HG03469 (cell line): ENCODE measurements at regions not wholly inside any gene's neighbourhood (a gene's known extent, or its start where the extent isn't known, plus 50 kb on each side); places are given as distances from the start of the nearest gene placed in this dataset.

Experiments
- ATAC-seq: cut with Tn5 transposase; IDR thresholded peaks from one replicate; pipeline ENCODE4 v1.9.1; 2021; ENCODE audit warnings: mild to moderate bottlenecking, moderate library complexity, moderate number of reproducible peaks; ENCODE audit not compliant: unreplicated experiment

DNA sequence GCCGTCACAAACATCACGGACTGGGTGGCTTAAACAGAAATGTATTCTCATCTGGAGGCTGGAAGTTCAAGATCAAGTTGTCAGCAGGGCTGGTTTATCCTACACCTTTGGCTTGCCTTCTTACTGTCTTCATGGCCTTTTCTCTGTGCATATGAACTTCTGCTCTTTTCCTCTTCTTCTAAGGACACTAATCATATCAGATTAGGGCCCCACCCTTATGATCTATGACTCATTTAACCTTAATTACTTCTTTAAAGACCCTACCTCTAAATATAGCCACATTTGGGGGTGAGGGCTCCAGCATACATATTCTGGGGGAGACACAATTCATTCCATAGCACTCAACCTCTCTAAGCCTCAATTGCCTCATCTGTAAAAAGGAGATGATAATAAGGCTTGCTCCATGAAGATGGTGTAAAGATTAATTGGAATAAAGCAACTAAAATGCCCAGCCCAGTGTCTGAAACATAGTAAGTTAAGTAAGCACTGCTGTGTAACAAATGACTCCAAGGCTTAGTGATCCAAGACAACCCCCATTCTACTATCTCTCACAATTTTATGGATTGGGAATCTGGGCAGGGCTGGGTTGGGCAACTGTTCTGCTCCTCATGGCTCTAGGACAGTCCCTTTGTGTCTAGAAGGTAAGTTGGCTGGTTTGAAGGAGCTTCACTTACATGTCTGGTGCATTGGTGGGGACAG, 119.8 kb downstream of the BANF2 start:
- ATAC-seq: no peak

DNA sequence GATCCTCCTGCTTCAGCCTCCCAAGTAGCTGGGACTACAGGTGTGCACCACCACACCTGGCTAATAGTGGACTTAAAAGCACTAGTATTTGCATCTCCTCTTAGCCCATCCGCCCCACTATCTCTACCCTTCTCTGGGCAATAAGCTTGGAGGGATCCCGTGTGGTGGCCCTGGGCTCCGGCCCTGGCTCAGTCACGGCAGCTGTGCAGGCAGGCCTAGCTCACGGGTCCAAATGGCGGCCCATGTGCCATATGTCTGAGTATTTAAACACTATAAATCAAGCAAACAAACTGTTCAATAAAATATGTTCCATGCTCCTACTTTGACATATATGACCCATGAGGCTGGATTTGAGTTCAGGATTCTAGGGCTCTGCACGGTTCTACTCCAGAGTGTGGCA, 118.4 kb downstream of the BANF2 start:
- ATAC-seq: no peak

DNA sequence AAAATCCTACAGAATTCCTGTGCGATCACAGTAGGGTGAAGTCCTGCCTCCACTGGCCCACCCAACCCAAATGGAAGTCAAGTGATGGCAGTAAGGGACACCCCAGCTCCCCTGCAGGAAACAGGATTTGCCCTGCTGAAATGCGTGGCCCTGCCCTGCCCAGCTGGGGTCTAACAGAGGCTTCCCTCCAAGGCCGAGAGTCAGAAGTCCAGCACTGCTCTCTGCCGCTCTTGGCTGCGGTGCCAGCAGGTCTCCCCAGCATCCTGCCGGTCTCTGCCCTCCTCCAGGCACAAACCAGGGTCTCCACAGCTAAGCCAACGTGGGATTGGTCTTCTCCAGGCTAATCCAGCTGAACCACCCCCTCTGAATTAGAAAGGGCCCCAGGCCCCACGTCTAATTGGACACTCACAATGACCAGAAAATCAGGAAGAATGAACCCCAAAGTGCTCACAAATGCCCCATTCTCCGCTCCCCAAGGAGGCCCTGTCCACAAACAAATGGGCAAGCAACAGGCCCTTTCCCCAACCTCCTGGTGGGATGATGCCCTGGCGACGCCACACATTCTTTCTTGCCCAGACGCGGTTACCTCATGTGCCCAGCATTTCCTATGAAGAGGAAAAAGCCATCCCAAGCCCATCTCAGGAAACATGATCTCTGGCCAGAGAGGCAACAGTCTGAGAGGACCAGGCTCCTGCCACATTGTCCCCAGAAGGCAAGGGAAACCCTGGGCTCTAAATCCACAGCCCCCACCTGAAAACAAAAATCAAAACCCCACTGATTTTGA, 117.2 kb downstream of the BANF2 start:
- ATAC-seq: no peak

DNA sequence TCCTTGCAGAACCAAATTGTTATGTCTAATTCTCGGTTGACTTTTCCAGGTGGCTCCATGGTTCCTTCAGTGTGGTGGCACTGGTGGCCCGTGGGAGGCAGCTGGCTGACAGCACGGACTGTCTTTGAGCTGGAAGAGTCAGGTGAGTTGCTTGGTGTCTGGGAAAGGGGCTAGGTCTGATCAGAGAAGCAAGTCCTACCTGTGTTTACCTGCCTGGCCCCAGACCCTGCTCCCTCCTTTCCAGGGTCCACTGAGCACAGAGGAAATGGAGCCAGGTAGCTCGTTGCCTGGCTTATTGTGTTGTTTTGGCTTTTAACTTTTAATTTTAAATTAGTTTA, 111.8 kb downstream of the BANF2 start:
- ATAC-seq: no peak

DNA sequence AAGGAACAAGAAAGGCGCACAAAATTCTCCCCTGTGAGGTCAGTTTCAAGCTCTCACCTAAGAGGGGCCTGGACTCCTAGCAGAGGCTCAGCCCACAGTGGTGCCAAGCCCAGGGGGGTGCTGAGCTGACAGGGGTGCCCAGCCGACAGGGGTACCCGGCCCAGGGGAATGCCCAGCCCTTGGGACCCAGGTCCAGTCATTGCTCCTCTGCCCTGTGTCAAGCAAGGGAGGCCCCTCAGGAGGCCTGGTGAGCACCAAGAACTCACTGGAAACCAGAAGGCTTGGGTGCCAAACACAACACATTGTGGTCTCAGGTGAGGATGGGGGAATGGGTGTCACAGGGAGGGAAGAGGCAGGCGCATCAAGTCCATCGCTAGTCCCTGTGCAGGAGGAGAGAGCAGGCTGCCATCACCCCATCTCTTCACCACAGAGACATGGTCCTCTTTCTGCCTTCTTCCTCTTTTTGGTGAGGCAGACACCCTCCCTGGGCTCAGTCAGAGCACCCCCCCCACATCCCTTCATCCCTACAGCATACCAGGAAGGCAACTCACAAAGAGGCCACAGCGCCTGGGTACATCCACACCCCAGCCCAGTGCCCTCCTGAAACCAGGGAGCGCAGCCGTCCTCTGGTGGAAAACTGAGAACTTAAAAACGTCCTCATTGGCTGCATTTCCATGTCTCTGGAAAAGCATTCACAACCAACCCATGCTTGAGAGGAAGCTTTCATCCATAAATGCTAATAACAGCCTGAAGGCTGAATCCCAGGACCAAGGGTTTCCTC, 111.3 kb downstream of the BANF2 start:
- ATAC-seq: no peak

DNA sequence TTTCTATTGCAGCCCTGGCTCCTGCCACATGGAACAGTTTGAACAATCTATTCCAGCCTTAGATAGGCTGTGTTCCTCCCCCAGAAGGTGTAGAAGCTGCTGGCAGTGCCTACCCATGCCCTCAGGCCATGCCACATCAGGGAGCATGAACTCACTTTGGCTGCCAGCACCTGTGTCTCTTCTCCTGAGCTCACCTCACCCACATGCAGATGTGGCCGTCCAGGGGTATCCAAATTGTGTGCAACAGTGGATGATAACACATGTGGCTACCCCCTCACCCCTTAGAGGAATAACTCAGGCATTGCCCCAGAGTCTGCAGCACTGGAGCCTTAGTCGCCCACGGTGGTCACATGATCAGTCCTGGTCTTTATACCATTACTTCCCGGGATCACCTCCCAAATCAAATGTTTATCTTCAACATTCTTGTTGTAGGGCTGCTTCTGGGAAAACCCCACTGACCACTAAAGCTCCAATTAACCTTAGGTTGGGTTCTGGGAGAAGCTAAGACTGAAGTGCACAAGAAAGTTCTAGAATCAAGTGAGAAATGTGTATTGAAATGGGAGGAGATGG, 110.4 kb downstream of the BANF2 start:
- no peak for ATAC-seq

DNA sequence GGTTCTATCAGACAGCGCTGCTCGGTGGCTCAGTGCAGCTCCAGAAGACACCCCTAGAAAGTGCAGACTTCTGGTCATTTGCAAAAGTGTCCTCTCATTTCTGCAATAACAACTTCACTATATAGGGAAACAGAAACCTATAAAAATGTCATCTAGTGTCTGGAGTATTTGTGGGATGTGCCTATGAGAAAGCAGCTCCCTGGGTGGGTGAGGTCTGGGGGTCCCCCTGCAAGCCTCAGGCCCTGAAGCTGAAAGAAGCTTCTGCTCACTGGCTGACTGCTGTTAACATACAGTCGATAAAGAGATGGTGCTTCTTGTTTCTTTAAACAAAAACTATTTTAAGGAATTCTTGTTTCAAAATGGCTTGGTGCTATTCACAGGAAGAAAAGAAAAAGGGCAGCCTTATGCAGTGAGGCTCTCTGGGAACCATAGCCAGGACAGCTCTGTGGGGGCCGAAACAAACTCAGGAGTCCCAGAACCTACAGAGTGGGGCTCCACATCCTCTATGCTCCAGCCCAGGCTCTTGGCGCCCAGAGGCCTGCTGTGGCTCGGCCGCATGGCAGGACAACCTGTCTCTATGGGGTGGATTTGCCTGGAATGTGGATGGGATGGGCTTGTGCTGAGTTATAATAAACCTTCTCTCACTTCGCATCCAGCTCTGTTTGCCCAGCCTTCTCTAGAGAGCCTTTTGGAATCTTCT, 109.7 kb downstream of the BANF2 start:
- ATAC-seq: no peak

DNA sequence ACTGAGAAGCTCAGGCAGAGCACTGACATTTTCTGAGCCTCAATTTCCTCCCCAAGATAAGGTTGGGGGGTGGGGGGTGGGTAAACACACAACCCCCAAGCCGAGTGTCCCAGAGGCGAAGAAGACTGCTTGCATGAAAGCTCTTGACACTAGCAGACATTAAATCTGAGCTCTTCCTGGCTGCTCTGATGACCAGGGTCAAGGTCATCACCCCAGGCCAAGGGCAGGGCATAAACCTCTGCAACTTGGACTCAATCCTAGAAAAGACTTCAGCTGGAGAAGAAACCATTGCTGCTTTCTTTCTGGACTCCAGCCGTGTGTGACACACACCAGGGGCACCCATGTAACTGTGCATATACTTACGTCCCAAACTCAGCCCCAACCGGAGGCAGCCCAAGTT, 109.0 kb downstream of the BANF2 start:
- no peak for ATAC-seq

DNA sequence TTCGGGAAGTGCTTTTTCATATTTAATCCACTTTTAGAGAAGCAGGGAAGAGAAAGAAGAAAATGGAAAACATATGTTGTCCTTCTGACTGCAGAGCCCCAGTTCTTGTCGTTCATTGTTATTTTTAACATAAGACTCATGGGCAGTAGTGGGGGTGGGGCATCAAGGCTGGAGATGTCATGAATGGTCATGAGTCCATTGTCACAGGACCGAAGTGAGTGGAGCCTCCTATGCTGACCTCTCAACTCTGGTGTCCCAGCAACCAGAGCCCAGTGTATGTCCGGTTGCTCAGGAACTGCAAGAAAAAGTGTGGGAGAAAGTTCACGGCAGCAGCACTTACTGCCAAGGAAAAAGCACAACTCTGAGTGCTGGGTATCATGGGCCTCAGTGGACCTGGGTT, 108.6 kb downstream of the BANF2 start:
- ATAC-seq: no peak

DNA sequence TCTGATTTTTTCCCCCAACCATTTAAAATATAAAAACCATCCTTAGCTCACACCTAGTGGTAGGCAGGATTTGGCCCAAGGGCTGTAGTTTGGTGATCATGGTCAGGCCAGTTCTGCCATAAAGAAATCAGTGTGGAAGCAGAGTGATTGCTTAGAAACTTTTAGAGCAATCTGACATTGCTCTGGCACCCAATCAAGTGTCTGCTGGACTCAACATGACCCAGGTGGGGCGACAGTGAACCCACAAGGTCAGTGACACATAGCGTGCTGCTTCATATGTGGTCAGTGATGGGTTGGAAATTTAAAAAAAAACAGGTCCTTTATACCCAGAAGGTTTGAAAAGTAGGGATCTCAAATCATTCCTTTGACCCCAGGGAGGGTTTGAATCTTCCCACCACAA, 107.9 kb downstream of the BANF2 start:
- ATAC-seq: no peak

DNA sequence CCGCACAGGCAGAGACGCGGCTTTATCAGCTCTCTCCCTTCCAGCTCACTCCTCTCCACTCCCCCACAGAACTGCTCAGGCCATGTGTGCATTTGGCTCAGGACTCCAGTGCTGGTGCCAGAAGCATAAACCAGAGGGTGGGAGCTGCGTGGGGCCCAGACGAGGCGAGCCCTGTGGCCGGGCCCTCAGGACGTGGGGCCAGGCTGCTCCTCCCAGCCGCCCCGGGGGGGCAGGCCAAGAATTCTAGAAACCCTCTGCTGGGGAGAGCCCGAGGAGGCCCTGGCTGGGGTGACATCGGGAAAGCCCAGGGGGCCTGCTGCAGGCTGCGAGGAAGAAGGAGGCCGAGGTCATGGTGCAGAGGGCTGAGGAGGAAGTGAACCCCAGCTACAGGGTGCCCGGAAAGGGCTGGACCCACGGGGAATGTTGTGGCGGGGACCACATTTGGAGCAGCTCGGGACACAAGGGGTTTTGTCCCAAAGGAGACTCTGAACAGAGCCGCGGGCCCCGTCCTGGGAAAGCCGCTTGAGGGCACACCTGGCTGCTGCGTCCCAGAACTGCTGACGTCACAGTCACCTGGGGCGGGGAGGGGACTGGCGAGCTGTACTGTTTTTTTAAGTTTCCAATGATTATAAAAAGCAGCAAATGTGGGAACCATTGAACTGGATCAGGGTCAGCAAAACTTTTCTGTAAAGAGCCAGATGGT, 107.1 kb downstream of the BANF2 start:
- ATAC-seq: no peak

DNA sequence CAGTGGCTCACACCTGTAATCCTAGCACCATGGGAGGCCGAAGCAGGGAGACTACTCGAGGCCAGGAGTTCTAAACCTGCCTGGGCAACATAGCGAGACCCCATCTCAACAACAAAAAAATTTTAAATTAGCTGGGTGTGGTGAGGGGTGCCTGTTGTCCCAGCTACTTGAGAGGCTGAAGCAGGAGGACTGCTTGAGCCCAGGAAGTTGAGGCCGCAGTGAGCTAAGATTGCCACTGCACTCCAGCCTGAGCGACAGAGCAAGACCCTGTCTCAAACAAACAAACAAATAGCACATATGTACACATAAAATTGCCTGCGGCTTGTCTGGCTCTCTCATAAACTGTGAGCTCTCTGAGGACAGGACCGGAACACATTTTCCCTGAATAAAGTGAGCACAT, 106.3 kb downstream of the BANF2 start:
- no peak for ATAC-seq

DNA sequence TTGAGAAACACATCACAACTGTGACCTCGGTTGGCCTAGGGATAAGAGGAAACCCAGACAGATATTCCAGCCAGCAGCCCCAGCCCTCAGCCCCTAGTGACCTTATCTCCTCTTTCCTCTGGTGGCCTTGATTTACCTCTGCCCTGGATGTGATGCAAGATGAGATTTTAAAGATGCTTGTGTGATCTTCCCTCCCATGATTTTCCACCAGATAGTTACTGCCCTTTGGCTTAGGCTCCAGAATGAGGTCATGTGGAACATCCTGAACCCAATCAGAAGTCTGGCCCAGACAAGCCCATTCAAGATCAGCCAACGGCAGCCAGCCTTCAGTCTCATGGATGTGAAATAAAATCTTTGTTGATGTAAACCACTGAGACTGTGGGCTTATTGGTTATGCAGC, 104.0 kb downstream of the BANF2 start:
- ATAC-seq: no peak

DNA sequence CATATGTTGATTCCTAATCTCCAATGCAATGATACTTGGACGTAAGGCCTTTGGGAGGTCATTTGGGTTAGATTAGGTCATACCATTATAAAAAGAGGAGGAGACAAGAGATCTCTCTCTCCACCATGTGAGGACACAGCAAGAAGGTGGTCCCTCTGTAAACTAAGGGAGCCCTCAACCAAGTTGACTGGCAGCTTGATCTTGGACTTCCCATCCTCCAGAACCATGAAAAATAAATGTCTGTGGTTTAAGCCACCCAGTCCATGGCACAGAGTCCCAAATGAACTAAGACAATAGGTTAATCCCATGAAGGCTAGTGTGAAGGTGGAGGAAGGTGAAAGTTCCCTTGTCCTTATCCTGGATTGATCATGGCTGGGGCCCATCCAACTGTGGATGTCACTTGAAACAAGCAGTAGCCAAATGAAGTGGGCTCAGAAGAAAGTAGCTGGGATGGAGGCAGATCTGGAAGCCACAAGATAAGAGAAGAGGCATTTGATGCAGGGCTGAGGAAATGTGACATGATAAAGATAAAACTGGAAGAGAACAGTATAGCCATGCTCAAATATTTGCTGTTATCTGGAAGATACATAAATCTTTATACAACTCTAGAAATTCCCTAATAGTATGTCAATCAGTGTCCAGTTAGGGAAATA, 99.9 kb downstream of the BANF2 start:
- ATAC-seq: no peak

DNA sequence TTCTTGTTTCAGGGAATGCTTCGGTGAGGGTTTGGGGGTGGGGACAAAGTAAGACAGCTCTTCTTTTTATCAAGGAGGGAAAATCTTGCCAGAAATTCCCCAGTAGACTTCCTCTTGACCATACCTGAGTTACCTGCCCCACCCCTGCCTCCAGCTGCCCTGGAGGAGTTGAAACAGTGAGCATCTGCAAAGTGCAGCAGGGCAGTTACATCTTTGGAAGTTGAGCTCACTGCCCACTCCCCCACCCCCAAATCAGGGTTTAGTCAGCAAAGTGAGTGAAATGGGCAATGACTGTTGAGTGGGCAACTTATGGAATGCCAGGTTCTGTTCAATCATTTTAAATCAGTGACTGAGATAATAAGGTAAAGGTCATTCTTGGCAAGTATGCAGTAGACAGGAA, 98.8 kb downstream of the BANF2 start:
- ATAC-seq: no peak

DNA sequence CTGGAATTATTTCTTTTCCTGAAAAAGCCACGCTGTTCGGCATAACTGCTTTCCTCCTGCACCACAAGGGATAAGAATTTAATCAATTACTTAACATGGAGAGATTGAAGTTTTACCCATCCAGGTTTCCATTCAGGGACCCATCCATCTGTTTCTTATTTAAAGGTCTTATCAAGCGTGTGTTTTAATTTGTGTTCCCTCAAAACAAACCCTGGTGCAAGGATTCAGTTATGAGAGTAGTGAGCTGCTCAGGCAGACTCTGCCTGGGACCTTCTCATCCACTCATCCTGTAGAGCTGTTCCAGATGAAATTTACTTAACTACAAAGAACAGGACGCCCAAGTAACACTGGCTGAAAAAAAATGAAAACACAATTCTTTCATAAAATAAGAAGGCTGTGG, 97.8 kb downstream of the BANF2 start:
- no peak for ATAC-seq

DNA sequence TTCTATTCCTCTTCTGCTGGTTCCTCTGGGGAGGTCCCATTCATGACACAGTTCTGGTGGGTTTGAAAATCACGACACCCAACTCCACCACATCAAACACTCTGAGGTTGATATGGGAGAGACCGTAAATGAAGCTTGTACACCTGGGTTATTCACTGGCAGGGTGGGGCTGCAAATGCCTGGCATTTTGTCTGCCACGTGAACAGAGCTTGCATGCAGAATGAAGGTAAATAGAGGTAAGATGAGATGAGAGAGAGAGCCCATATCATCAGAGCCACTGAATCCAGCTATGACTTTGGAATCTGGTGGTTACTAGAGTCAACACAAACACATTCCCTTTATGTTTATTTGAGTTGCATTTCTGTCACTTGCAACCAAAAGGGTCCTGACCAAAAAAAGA, 97.4 kb downstream of the BANF2 start:
- ATAC-seq: no peak

DNA sequence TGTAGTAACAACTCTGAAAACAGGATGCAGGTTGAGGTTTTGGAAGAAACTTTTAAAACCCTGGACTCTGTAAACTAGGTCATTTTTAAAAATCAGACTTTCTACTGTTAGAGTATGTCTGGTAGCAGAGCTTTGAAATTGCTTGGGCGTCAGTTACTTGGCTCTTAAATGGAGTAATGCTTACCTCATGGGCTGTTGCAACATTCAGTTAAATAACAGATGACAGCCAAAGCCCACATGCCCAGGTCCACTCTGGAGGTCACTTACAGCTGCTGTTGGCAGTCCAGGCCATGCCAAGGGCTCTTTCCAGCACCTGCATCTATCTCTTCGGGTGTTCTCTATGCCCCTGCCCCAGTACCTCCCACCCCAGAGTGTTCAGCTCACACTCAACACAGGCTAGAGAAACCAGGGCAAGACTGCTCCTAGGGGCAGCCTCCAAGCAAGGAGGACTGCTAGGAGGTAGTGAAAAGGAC, 96.4 kb downstream of the BANF2 start:
- no peak for ATAC-seq

DNA sequence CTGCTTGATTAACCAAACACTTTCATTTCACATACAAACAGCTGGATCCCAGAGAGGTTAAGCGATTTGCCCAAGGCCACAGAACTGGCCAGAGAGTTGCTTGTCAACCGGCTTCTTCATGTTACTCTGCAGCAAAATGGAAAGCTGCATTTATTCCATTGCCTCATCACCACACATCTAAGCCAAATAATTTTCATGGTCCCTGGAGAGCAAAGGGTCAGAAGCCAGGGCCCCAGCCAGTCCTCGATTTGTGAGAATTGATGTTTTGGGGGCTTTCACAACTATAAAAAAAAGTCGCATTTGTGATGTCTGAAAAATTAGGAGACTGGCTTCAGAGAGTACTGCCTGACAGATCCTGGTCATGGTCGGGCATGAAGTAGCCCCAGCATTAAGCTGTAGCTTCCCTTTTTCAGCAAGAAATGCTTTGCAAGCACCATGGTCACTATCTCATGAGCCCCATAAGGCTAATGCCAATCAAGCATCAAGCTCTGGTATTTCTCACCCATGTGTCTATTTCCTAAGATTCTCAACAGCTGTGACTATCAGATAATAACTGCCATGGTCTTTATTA, 95.8 kb downstream of the BANF2 start:
- ATAC-seq: no peak
